HFF-Myc (cell line): ENCODE measurements at regions not wholly inside any gene's neighbourhood (a gene's known extent, or its start where the extent isn't known, plus 50 kb on each side); places are given as distances from the start of the nearest gene placed in this dataset.

Experiments used
- DNase-seq: peaks from one replicate; pipeline ENCODE4 v3.0.0-alpha.2; 2011; ENCODE audit warnings: low read depth; ENCODE audit errors: extremely low read depth
- H3K4me3 ChIP-seq: replicated peaks from 2 replicates; pipeline ENCODE4 v1.5.1; 2011; ENCODE audit warnings: low read depth, mild to moderate bottlenecking, control low read depth, low read length
- TF ChIP-seq, protein P1 (sequence below): IDR thresholded peaks from 2 replicates; pipeline ENCODE4 v1.5.1; 2012; ENCODE audit warnings: mild to moderate bottlenecking, low read depth, low read length, control low read depth; ENCODE audit errors: missing control alignments

DNA sequence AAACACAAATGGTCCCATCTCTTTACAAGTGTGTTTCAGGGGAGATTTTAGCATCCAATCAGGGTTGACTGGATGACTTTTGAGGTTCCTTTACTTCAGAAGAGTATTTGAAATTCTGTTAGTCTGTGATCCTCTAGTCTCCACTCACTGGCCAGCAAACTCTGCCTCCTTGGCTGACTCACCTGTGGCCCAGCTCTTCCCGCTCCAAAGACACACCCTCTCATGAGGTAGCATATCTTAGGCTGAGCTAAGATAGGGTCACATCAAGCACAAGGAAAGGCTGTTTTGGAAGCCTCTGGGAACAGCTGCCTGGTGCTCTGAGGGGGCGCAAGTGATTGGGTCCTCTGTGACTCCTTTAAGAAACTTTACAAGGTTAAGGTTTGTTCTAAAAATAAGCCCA is 102.3 kb upstream of the FGGY start:
- TF ChIP-seq, protein P1, sequence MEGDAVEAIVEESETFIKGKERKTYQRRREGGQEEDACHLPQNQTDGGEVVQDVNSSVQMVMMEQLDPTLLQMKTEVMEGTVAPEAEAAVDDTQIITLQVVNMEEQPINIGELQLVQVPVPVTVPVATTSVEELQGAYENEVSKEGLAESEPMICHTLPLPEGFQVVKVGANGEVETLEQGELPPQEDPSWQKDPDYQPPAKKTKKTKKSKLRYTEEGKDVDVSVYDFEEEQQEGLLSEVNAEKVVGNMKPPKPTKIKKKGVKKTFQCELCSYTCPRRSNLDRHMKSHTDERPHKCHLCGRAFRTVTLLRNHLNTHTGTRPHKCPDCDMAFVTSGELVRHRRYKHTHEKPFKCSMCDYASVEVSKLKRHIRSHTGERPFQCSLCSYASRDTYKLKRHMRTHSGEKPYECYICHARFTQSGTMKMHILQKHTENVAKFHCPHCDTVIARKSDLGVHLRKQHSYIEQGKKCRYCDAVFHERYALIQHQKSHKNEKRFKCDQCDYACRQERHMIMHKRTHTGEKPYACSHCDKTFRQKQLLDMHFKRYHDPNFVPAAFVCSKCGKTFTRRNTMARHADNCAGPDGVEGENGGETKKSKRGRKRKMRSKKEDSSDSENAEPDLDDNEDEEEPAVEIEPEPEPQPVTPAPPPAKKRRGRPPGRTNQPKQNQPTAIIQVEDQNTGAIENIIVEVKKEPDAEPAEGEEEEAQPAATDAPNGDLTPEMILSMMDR, result no peak
- no peak overlapping the region for H3K4me3 ChIP-seq
- no peak for DNase-seq

- TF ChIP-seq, protein P1, result no peak
- H3K4me3 ChIP-seq, result no peak overlapping the region
- DNase-seq, result peak; percentile 69
Observed at GRCh38 chr1:59195151-59195550, 101.7 kb upstream of the FGGY start.

- TF ChIP-seq, protein P1, result no peak
- no peak overlapping the region for H3K4me3 ChIP-seq
- DNase-seq, result no peak
Observed at GRCh38 chr1:59198564-59198963, 98.3 kb upstream of the FGGY start.

GRCh38 chr1:59199147-59199546 is 97.7 kb upstream of the FGGY start:
- DNase-seq, result no peak
- TF ChIP-seq, protein P1, result no peak
- H3K4me3 ChIP-seq, result no peak overlapping the region

GRCh38 chr1:59199719-59200376 is 97.0 kb upstream of the FGGY start:
- TF ChIP-seq, protein P1, result no peak
- no peak overlapping the region for H3K4me3 ChIP-seq
- DNase-seq, result no peak

- no peak overlapping the region for H3K4me3 ChIP-seq
- TF ChIP-seq, protein P1, result no peak
- DNase-seq, result no peak
Observed at GRCh38 chr1:59201341-59201740, 95.6 kb upstream of the FGGY start.

DNA sequence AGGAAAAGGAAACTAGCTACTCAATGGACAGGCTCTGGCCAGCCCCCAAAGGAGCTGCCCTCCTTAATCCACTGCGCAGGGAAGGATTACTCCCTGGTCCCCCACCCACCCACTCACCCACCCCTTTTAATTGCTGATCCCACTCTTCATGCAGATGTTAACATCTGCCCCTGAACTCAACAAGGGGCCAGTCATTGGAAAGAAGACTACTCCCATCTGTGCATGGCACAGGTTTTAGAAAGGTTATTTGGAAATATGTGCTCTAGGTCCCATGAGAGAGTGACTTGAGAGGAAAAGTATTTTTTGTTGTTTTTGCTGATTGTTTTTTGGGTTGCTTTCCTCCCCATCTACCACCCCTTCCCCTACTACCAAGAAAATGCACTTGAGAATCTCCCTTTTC is 94.4 kb upstream of the FGGY start:
- no peak for DNase-seq
- TF ChIP-seq, protein P1, result no peak
- no peak overlapping the region for H3K4me3 ChIP-seq
